ENCODE measurements at regions not wholly inside any gene's neighbourhood (a gene's known extent, or its start where the extent isn't known, plus 50 kb on each side); places are given as distances from the start of the nearest gene placed in this dataset.

- H4K20me1 ChIP-seq (ENCODE audit: low read length): no peaks in the 10 kb centered on the region
- no peak overlapping the region for H3K4me2 ChIP-seq (ENCODE audit: low read length)
- intact Hi-C loops (cut with micrococcal nuclease): no loop called here
- DNase-seq (no peak), ATAC-seq (no peak)
- H3K4me1 ChIP-seq (ENCODE audit: insufficient read depth, low read length): peaks cover 7% of the 10 kb centered on the region
- H2AFZ ChIP-seq (ENCODE audit: low read length): no peak overlapping the region
- no peaks in the 10 kb centered on the region for H3K9me2 ChIP-seq (replicated peaks; ENCODE audit: low read length)
- H3K9ac ChIP-seq (ENCODE audit: low read length): no peak overlapping the region
- H3F3A ChIP-seq (ENCODE audit: low read length, unreplicated experiment): no peaks in the 10 kb centered on the region
- ChIA-PET POLR2A (ENCODE audit: unreplicated experiment) (no interaction called here), CTCF (no interaction called here)
- TF ChIP-seq EZH2 (IDR thresholded peaks at IDR 0.05; ENCODE audit: low read length, unreplicated experiment): no peak
- no peak for TF ChIP-seq CTCF (conservative IDR thresholded peaks at IDR 0.05; ENCODE audit: low read depth, low read length)
- TF ChIP-seq EZH2phosphoT487 (IDR thresholded peaks at IDR 0.05; ENCODE audit: borderline replicate concordance, low read length): no peak
- H3K36me3 ChIP-seq (ENCODE audit: low read depth, low read length): no peaks in the 10 kb centered on the region
- H3K79me2 ChIP-seq (ENCODE audit: low read length): no peaks in the 10 kb centered on the region
- no TSS peak for BruUV-seq (replicated peaks)
- H3K9me3 ChIP-seq (ENCODE audit: low read length): no peaks in the 10 kb centered on the region
- no peak overlapping the region for H3K4me3 ChIP-seq (ENCODE audit: low read length)
- no peaks in the 10 kb centered on the region for H3K27me3 ChIP-seq (ENCODE audit: low read length)
- H3K27ac ChIP-seq (ENCODE audit: low read length): no peak overlapping the region
Measured at GRCh38 chr2:145022666-145023333, 502.9 kb upstream of the ZEB2 start.

- H3K4me1 ChIP-seq (ENCODE audit: insufficient read depth, low read length): peaks cover 7% of the 10 kb centered on the region
- no peaks in the 10 kb centered on the region for H3K9me3 ChIP-seq (ENCODE audit: low read length)
- no TSS peak for BruUV-seq (replicated peaks)
- no peaks in the 10 kb centered on the region for H4K20me1 ChIP-seq (ENCODE audit: low read length)
- no peak for ATAC-seq
- H3K4me3 ChIP-seq (ENCODE audit: low read length): no peak overlapping the region
- no peaks in the 10 kb centered on the region for H3K27me3 ChIP-seq (ENCODE audit: low read length)
- ChIA-PET POLR2A (ENCODE audit: unreplicated experiment) (no interaction called here), CTCF (no interaction called here)
- no peak for DNase-seq
- no peak overlapping the region for H2AFZ ChIP-seq (ENCODE audit: low read length)
- no peak overlapping the region for H3K4me2 ChIP-seq (ENCODE audit: low read length)
- no peaks in the 10 kb centered on the region for H3K36me3 ChIP-seq (ENCODE audit: low read depth, low read length)
- H3K79me2 ChIP-seq (ENCODE audit: low read length): no peaks in the 10 kb centered on the region
- TF ChIP-seq EZH2phosphoT487 (IDR thresholded peaks at IDR 0.05; ENCODE audit: borderline replicate concordance, low read length) (no peak), EZH2 (IDR thresholded peaks at IDR 0.05; ENCODE audit: low read length, unreplicated experiment) (no peak), CTCF (conservative IDR thresholded peaks at IDR 0.05; ENCODE audit: low read depth, low read length) (no peak)
- no peak overlapping the region for H3K9ac ChIP-seq (ENCODE audit: low read length)
- no peaks in the 10 kb centered on the region for H3F3A ChIP-seq (ENCODE audit: low read length, unreplicated experiment)
- no peaks in the 10 kb centered on the region for H3K9me2 ChIP-seq (replicated peaks; ENCODE audit: low read length)
- no peak overlapping the region for H3K27ac ChIP-seq (ENCODE audit: low read length)
- intact Hi-C loops (cut with micrococcal nuclease): no loop called here
Measured at GRCh38 chr2:145021962-145022665, 502.2 kb upstream of the ZEB2 start.

GRCh38 chr2:145020694-145021093 is 500.8 kb upstream of the ZEB2 start:
- POLR2A ChIA-PET (ENCODE audit: unreplicated experiment): no interaction called here
- H3K4me3 ChIP-seq (ENCODE audit: low read length): no peak overlapping the region
- no peaks in the 10 kb centered on the region for H3K9me3 ChIP-seq (ENCODE audit: low read length)
- H4K20me1 ChIP-seq (ENCODE audit: low read length): no peaks in the 10 kb centered on the region
- H3K27me3 ChIP-seq (ENCODE audit: low read length): no peaks in the 10 kb centered on the region
- no peak overlapping the region for H3K4me2 ChIP-seq (ENCODE audit: low read length)
- CTCF ChIA-PET: no interaction called here
- no peaks in the 10 kb centered on the region for H3K79me2 ChIP-seq (ENCODE audit: low read length)
- H3F3A ChIP-seq (ENCODE audit: low read length, unreplicated experiment): no peaks in the 10 kb centered on the region
- intact Hi-C loops (cut with micrococcal nuclease): no loop called here
- BruUV-seq (replicated peaks): no TSS peak
- H2AFZ ChIP-seq (ENCODE audit: low read length): no peak overlapping the region
- H3K36me3 ChIP-seq (ENCODE audit: low read depth, low read length): no peaks in the 10 kb centered on the region
- ATAC-seq: no peak
- H3K9ac ChIP-seq (ENCODE audit: low read length): no peak overlapping the region
- TF ChIP-seq CTCF (conservative IDR thresholded peaks at IDR 0.05; ENCODE audit: low read depth, low read length): no peak
- no peak for TF ChIP-seq EZH2 (IDR thresholded peaks at IDR 0.05; ENCODE audit: low read length, unreplicated experiment)
- TF ChIP-seq EZH2phosphoT487 (IDR thresholded peaks at IDR 0.05; ENCODE audit: borderline replicate concordance, low read length): no peak
- peaks cover 10% of the 10 kb centered on the region for H3K4me1 ChIP-seq (ENCODE audit: insufficient read depth, low read length)
- no peak for DNase-seq
- H3K27ac ChIP-seq (ENCODE audit: low read length): no peak overlapping the region
- no peaks in the 10 kb centered on the region for H3K9me2 ChIP-seq (replicated peaks; ENCODE audit: low read length)

Data from PC-3 (cell line).